Pancreas (tissue), 10 donors: ENCODE measurements at regions not wholly inside any gene's neighbourhood (a gene's known extent, or its start where the extent isn't known, plus 50 kb on each side); places are given as distances from the start of the nearest gene placed in this dataset.

Experiments
- ATAC-seq, 4 donors: fragments of 200-7000 bp; cut with Tn5 transposase; one replicate each; pipeline versions ENCODE4 v1.8.0 to v1.9.1; 2020; ENCODE audit warnings: mild to moderate bottlenecking in 4 of 4, moderate library complexity in 4 of 4
- DNase-seq, 6 donors: peaks; one replicate each; pipeline ENCODE4 v3.0.0-alpha.2; 2020
- FAIRE-seq: peaks from 2 replicates; lab custom pipeline; 2012; peaks lifted over from hg19 to GRCh38; lab: Jason Lieb, UNC
- H3K27ac ChIP-seq, 4 donors: fragments of 200-600 bp; sonication (generic); 1 replicate in 3 of 4; 2 replicates in 1 of 4; pipeline versions ENCODE4 v1.5.0 to v1.8.0; 2020
- H3K27me3 ChIP-seq, 4 donors: fragments of 200-600 bp; one replicate each; pipeline ENCODE4 v1.8.0; 2021
- H3K36me3 ChIP-seq, 3 donors: fragments of 200-600 bp; sonication (generic) in 1 of 3; one replicate each; pipeline versions ENCODE4 v1.5.0 to v1.8.0; 2020 to 2021
- H3K4me1 ChIP-seq, 3 donors: fragments of 200-600 bp; one replicate each; pipeline ENCODE4 v1.8.0; 2021
- H3K4me3 ChIP-seq, 4 donors: fragments of 200-600 bp; sonication (generic) in 2 of 4; one replicate each; pipeline versions ENCODE4 v1.5.0 to v1.8.0; 2020 to 2021
- H3K9me3 ChIP-seq, 4 donors: fragments of 200-600 bp; one replicate each; pipeline ENCODE4 v1.8.0; 2021
- WGBS, 2 donors: extraction: QIAGEN DNeasy Blood & Tissue Kit; methylation state at CpG; one replicate each; pipeline ENCODE4 v1.1.7; 2013; 5-methylcytosine and 5-hydroxymethylcytosine counted together
- intact Hi-C, 3 donors: fragments of 100-400 bp; cut with DNase I; formaldehyde crosslinking; loops; one replicate each; pipeline versions ENCODE4 v1.11.1 to v1.14.2; 2022
- TF ChIP-seq, protein P1 (sequence below), 4 donors: fragments of 200-600 bp; sonication (generic) in 3 of 4; IDR thresholded peaks; one replicate each; pipeline versions ENCODE4 v1.5.0 to v1.8.0; 2021; ENCODE audit warnings: antibody characterized with exemption in 4 of 4
- donor health status: healthy with polysubstance abuse.
- donor health status: DM: no; HTN: no; CAD: no; lungs with moderate emphysema.
- donor health status: DM: no; HTN: no; CAD: no.
- donor health status: control.
- donor health status: control.
- donor health status: Bipolar disorder and iron deficiency.
- donor health status: DM: yes; HTN: yes; CAD: no.
- donor health status: DM: no; HTN: no; CAD: no.
- donor health status: DM: no; HTN: no; CAD: no.
- donor health status: DM: yes; HTN: yes; CAD: no.

DNA sequence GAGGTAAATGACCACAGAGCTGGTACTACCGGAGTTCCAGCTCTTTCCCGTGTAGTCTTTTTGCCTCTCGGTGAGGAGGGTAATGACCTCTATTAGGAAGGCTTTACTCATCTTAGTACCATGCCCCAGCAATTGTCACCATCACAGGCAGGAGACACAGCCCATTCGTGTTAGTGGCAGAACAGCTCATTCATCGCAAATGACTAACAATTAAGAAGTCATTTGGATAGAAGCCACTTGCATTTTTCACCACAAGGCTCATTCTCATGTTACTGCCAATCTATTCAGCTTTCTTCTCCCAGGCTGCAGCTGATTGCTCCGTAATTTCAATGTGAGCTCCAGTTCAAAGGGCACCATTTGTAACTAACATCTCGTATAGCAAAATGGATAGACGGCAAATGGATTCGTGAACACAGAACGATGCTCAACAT is 718.8 kb upstream of the TMEM132C start:
- intact Hi-C loops: no loop called here
- no peaks in the 10 kb centered on the region for H3K9me3 ChIP-seq
- H3K4me3 ChIP-seq: no peak overlapping the region
- TF ChIP-seq, protein P1, sequence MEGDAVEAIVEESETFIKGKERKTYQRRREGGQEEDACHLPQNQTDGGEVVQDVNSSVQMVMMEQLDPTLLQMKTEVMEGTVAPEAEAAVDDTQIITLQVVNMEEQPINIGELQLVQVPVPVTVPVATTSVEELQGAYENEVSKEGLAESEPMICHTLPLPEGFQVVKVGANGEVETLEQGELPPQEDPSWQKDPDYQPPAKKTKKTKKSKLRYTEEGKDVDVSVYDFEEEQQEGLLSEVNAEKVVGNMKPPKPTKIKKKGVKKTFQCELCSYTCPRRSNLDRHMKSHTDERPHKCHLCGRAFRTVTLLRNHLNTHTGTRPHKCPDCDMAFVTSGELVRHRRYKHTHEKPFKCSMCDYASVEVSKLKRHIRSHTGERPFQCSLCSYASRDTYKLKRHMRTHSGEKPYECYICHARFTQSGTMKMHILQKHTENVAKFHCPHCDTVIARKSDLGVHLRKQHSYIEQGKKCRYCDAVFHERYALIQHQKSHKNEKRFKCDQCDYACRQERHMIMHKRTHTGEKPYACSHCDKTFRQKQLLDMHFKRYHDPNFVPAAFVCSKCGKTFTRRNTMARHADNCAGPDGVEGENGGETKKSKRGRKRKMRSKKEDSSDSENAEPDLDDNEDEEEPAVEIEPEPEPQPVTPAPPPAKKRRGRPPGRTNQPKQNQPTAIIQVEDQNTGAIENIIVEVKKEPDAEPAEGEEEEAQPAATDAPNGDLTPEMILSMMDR (IDR thresholded peaks at IDR 0.05): no peak
- H3K27me3 ChIP-seq: peaks cover 0 to 5% (median 0%) of the 10 kb centered on the region in 4 donors
- H3K36me3 ChIP-seq: no peaks in the 10 kb centered on the region
- H3K4me1 ChIP-seq: no peaks in the 10 kb centered on the region
- WGBS, 2 donors: 38 to 42% methylated on average over 10 of the region's 10 CpGs
- FAIRE-seq: no peak
- DNase-seq: no peak
- H3K27ac ChIP-seq: no peak overlapping the region
- no peak for ATAC-seq

DNA sequence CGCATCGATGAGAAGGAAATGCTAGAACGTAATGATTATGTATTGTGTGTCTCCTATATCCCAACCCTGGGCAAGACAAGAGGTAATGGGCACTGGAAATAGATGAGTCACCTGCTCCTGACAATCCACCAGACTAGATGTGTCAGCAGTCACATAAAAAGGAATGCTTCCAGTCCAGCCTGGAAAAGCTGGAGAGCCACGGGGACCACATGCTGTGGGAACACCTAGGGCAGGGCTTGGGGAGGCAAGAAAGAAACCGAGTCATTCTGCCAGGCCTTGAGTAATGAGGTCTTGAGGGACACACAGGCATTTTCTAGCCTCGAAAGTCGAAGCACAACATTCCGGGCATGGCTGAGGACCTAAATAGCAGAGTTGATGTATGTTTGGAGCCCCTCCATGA is 716.7 kb upstream of the TMEM132C start:
- Histone ChIP-seq H3K36me3 (no peaks in the 10 kb centered on the region), H3K4me1 (no peaks in the 10 kb centered on the region), H3K4me3 (no peak overlapping the region), H3K27ac (no peak overlapping the region), H3K27me3 (peaks cover 0 to 5% (median 0%) of the 10 kb centered on the region in 4 donors), H3K9me3 (no peaks in the 10 kb centered on the region)
- FAIRE-seq: no peak
- intact Hi-C loops: no loop called here
- ATAC-seq: no peak
- no peak for DNase-seq
- TF ChIP-seq, protein P1 (IDR thresholded peaks at IDR 0.05): no peak
- 60 to 66% methylated on average over 8 of the region's 8 CpGs for WGBS, 2 donors

DNA sequence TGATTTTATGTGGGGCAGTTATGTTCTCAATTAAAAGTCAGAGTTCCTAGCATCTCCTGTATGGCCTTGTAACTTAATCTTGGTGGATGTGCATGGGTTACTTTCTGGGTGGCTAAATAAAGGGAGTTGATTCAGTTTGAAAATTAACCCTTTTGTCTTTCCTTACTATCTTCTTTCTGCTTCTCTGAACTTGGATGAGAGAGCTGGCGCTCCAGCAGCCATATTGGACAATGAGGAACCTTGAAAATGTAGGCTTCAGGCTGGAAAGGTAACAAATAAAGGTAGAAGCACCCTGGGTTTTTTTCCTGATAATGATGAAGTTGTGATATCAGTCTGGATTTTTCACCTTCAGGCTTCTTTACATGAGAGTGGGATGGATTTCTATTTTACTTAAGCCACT is 714.1 kb upstream of the TMEM132C start:
- FAIRE-seq (no peak), ATAC-seq (no peak), DNase-seq (no peak)
- Histone ChIP-seq H3K36me3 (no peaks in the 10 kb centered on the region), H3K4me3 (no peak overlapping the region), H3K9me3 (no peaks in the 10 kb centered on the region), H3K4me1 (no peaks in the 10 kb centered on the region), H3K27me3 (peaks cover 0 to 5% (median 0%) of the 10 kb centered on the region in 4 donors), H3K27ac (no peak overlapping the region)
- 94 to 100% methylated on average over 1 of the region's 1 CpG for WGBS, 2 donors
- intact Hi-C loops: no loop called here
- TF ChIP-seq, protein P1 (IDR thresholded peaks at IDR 0.05): no peak

DNA sequence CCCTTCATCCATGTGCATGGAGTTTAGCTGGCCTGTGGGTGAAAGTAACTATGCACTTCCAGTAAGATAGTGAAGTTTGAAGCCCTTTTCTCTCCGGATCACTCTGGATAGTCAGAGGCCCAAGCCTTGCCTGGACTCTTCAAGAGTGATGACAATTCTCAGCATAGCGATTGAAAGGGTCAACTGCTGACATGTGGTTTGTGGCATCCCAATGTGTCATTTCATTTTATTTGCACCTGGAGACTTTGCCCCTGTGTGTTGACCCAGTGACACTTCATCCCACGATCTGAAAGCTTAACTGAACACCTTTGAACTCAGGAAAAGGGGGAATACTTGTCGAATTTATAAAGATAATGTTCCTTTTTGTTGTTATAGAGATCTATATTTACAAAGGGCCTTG is 711.9 kb upstream of the TMEM132C start:
- FAIRE-seq: no peak
- no peaks in the 10 kb centered on the region for H3K36me3 ChIP-seq
- no peak overlapping the region for H3K4me3 ChIP-seq
- 34 to 36% methylated on average over 4 of the region's 4 CpGs for WGBS, 2 donors
- DNase-seq: no peak
- H3K4me1 ChIP-seq: no peaks in the 10 kb centered on the region
- intact Hi-C loops: no loop called here
- no peak for ATAC-seq
- H3K27ac ChIP-seq: no peak overlapping the region
- TF ChIP-seq, protein P1 (IDR thresholded peaks at IDR 0.05): no peak
- no peaks in the 10 kb centered on the region for H3K27me3 ChIP-seq
- no peaks in the 10 kb centered on the region for H3K9me3 ChIP-seq

DNA sequence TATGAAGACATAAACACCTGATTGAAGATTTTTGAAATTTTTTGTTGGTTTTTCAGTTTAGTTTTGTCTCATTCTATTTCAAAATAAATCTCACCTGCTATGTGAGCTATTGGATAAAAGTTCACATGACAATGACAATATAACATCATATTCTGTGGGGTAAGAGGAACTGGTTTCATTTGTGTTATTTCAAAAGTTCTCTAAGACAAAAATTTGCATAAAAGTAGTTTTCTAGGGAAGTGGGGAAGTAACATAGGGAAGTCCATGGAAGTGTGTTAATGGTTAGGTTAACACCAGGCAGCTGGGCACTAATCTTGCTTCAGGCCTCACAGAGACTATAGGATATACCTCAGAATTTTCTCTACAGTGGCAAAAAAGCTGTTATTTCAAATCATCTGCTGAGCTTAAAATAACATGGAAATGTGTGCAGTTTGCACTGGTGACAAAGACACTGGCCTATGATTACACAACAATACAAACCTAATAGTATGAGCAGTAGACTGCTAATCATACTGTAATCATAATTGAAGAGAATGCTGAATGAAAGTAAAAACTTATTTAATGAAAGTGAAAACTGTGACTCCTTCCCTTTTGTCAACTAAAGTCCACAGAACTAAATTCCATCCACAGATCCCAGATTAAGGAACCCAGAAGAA is 710.6 kb upstream of the TMEM132C start:
- TF ChIP-seq, protein P1 (IDR thresholded peaks at IDR 0.05): no peak
- DNase-seq (no peak), FAIRE-seq (no peak), ATAC-seq (no peak)
- intact Hi-C loops: no loop called here
- no peaks in the 10 kb centered on the region for H3K9me3 ChIP-seq
- H3K27ac ChIP-seq: no peak overlapping the region
- H3K4me3 ChIP-seq: no peak overlapping the region
- H3K36me3 ChIP-seq: no peaks in the 10 kb centered on the region
- H3K27me3 ChIP-seq: no peaks in the 10 kb centered on the region
- no peaks in the 10 kb centered on the region for H3K4me1 ChIP-seq
